ENCODE measurements at regions not wholly inside any gene's neighbourhood (a gene's known extent, or its start where the extent isn't known, plus 50 kb on each side); places are given as distances from the start of the nearest gene placed in this dataset.

DNA sequence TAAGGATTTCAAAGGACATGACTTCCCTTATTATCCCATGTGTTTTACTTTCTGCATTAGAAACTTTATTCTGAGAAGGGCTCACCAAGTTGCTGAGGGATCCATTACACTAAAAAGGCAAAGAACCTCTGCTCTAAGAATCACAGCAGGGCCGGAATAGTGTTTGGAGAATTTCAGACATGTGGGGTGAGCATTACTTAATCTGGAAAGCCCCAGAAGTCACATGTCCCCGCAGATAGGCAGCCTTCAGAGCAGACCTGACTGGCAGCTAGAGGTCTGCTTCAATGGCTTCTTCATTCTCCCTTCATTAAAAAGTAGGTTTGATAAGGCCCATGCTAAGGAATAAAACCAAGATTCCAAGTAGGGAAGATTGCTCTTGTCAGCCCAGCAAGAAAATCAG is 52.6 kb upstream of the RBM15 start:
- no peak overlapping the region for H3K27ac ChIP-seq
- H3K4me2 ChIP-seq: no peak overlapping the region
- 30% methylated on average over 2 of the region's 2 CpGs for WGBS (ENCODE audit: missing lambda C conversion rate)
- peaks cover 8% of the 10 kb centered on the region for H3K4me1 ChIP-seq
- no peak for ATAC-seq
- FAIRE-seq: no peak
- H3K4me3 ChIP-seq: no peak overlapping the region
- no peaks in the 10 kb centered on the region for H3K9me3 ChIP-seq
- ChIA-PET CTCF (interaction anchor here (0.8 to 2.9 kb wide), 2 partner anchors 79 to 84 kb away, joined by 3 to 13 read pairs; no protein-coding TSS in a partner anchor), POLR2A (no interaction called here)
- DNase-seq (ENCODE audit: low read depth in 1 of 2, low spot score in 1 of 2): no peak
- TF ChIP-seq FOSL2 (IDR thresholded peaks at IDR 0.05): no peak
- TF ChIP-seq FOSL2 (CRISPR knock-in tag; IDR thresholded peaks at IDR 0.05): no peak
- no peak for TF ChIP-seq ZC3H11A (IDR thresholded peaks at IDR 0.05)
- TF ChIP-seq NR3C1 (IDR thresholded peaks at IDR 0.05): no peak
- TF ChIP-seq NFE2L2 (conservative IDR thresholded peaks at IDR 0.05; ENCODE audit: low read length): no peak
- no peak for TF ChIP-seq POLR2AphosphoS2 (conservative IDR thresholded peaks at IDR 0.05; ENCODE audit: low read length)
- TF ChIP-seq RCOR1 (IDR thresholded peaks at IDR 0.05; ENCODE audit: low read depth, low read length): no peak
- TF ChIP-seq ZFP36 (IDR thresholded peaks at IDR 0.05; ENCODE audit: borderline replicate concordance, partially characterized antibody): no peak
- no peak for TF ChIP-seq KDM5A (IDR thresholded peaks at IDR 0.05)
- TF ChIP-seq RAD21 (conservative IDR thresholded peaks at IDR 0.05 in 1 of 2, IDR thresholded peaks at IDR 0.05 in 1 of 2): no peak
- TF ChIP-seq ZNF302 (CRISPR knock-in tag; IDR thresholded peaks at IDR 0.05): no peak
- TF ChIP-seq, protein P1, sequence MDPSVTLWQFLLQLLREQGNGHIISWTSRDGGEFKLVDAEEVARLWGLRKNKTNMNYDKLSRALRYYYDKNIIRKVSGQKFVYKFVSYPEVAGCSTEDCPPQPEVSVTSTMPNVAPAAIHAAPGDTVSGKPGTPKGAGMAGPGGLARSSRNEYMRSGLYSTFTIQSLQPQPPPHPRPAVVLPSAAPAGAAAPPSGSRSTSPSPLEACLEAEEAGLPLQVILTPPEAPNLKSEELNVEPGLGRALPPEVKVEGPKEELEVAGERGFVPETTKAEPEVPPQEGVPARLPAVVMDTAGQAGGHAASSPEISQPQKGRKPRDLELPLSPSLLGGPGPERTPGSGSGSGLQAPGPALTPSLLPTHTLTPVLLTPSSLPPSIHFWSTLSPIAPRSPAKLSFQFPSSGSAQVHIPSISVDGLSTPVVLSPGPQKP (IDR thresholded peaks at IDR 0.05; ENCODE audit: low read depth, low read length): no peak
- no peak for TF ChIP-seq KDM1A (IDR thresholded peaks at IDR 0.05; ENCODE audit: low read depth)
- no peak for TF ChIP-seq CBX2 (IDR thresholded peaks at IDR 0.05; ENCODE audit: borderline replicate concordance, low read depth)
- TF ChIP-seq MAFK (IDR thresholded peaks at IDR 0.05; ENCODE audit: partially characterized antibody): no peak

DNA sequence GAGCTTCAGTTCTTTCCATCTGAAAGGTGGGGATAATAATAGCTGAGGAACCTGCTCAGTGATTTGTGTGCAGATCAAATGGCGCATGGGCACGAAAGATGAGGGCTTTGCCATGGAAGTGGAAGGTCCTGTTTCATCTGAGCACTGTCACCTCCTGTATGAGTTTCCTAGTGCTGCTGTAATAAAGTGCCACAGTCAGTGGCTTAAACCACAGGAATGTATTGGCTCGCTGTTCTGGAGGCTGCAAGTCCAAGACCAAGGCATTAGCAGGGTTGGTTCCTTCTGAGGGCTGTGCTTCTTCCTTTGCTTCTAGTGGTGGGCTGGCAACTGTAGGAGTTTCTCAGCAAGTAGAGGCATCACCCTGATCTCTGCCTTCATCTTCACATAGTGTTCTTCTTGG is 51.1 kb upstream of the RBM15 start:
- ChIA-PET POLR2A (no interaction called here), CTCF (interaction anchor here (1.1 to 1.2 kb wide), 2 partner anchors 12 to 24 kb away, joined by 3 read pairs; no protein-coding TSS in a partner anchor)
- no peak overlapping the region for H3K4me2 ChIP-seq
- no peak overlapping the region for H3K4me3 ChIP-seq
- WGBS (ENCODE audit: missing lambda C conversion rate): 88% methylated on average over 3 of the region's 3 CpGs
- H3K27ac ChIP-seq: no peak overlapping the region
- H3K9me3 ChIP-seq: no peaks in the 10 kb centered on the region
- ATAC-seq (no peak), DNase-seq (ENCODE audit: low read depth in 1 of 2, low spot score in 1 of 2) (no peak), FAIRE-seq (no peak)
- TF ChIP-seq MAFK (IDR thresholded peaks at IDR 0.05; ENCODE audit: partially characterized antibody): no peak
- no peak for TF ChIP-seq RARB (CRISPR knock-in tag; IDR thresholded peaks at IDR 0.05)
- no peak for TF ChIP-seq JUN (IDR thresholded peaks at IDR 0.05)
- no peak for TF ChIP-seq POLR2AphosphoS2 (conservative IDR thresholded peaks at IDR 0.05; ENCODE audit: low read length)
- TF ChIP-seq HOXA7 (CRISPR knock-in tag; IDR thresholded peaks at IDR 0.05): no peak
- TF ChIP-seq RAD21 (conservative IDR thresholded peaks at IDR 0.05 in 1 of 2, IDR thresholded peaks at IDR 0.05 in 1 of 2): no peak
- no peak for TF ChIP-seq NR3C1 (IDR thresholded peaks at IDR 0.05)
- TF ChIP-seq EHMT2 (IDR thresholded peaks at IDR 0.05; ENCODE audit: low read depth): no peak
- TF ChIP-seq, protein P2, sequence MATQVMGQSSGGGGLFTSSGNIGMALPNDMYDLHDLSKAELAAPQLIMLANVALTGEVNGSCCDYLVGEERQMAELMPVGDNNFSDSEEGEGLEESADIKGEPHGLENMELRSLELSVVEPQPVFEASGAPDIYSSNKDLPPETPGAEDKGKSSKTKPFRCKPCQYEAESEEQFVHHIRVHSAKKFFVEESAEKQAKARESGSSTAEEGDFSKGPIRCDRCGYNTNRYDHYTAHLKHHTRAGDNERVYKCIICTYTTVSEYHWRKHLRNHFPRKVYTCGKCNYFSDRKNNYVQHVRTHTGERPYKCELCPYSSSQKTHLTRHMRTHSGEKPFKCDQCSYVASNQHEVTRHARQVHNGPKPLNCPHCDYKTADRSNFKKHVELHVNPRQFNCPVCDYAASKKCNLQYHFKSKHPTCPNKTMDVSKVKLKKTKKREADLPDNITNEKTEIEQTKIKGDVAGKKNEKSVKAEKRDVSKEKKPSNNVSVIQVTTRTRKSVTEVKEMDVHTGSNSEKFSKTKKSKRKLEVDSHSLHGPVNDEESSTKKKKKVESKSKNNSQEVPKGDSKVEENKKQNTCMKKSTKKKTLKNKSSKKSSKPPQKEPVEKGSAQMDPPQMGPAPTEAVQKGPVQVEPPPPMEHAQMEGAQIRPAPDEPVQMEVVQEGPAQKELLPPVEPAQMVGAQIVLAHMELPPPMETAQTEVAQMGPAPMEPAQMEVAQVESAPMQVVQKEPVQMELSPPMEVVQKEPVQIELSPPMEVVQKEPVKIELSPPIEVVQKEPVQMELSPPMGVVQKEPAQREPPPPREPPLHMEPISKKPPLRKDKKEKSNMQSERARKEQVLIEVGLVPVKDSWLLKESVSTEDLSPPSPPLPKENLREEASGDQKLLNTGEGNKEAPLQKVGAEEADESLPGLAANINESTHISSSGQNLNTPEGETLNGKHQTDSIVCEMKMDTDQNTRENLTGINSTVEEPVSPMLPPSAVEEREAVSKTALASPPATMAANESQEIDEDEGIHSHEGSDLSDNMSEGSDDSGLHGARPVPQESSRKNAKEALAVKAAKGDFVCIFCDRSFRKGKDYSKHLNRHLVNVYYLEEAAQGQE (IDR thresholded peaks at IDR 0.05): no peak
- TF ChIP-seq SREBF2 (IDR thresholded peaks at IDR 0.05): no peak
- no peak for TF ChIP-seq RNF2 (IDR thresholded peaks at IDR 0.05; ENCODE audit: borderline replicate concordance, low read depth)
- TF ChIP-seq, protein P3, sequence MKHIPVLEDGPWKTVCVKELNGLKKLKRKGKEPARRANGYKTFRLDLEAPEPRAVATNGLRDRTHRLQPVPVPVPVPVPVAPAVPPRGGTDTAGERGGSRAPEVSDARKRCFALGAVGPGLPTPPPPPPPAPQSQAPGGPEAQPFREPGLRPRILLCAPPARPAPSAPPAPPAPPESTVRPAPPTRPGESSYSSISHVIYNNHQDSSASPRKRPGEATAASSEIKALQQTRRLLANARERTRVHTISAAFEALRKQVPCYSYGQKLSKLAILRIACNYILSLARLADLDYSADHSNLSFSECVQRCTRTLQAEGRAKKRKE (CRISPR knock-in tag; IDR thresholded peaks at IDR 0.05; ENCODE audit: low read depth): no peak
- TF ChIP-seq ZSCAN20 (CRISPR knock-in tag; IDR thresholded peaks at IDR 0.05): no peak
- no peak for TF ChIP-seq EP300 (IDR thresholded peaks at IDR 0.05)
- no peak for TF ChIP-seq NPAS2 (CRISPR knock-in tag; IDR thresholded peaks at IDR 0.05; ENCODE audit: borderline replicate concordance)
- TF ChIP-seq POLR2A (IDR thresholded peaks at IDR 0.05; ENCODE audit: low read length): no peak
- no peak for TF ChIP-seq TFCP2L1 (CRISPR knock-in tag; IDR thresholded peaks at IDR 0.05)
- TF ChIP-seq MYC (IDR thresholded peaks at IDR 0.05; ENCODE audit: borderline replicate concordance, low read length): no peak
- H3K4me1 ChIP-seq: peaks cover 23% of the 10 kb centered on the region

All from A549 (cell line).